ENCODE measurements at regions not wholly inside any gene's neighbourhood (a gene's known extent, or its start where the extent isn't known, plus 50 kb on each side); places are given as distances from the start of the nearest gene placed in this dataset.

GRCh38 chr10:8563478-8563877 lies 509.0 kb downstream of the GATA3 start:
- no peak for TF ChIP-seq CTCF (optimal IDR thresholded peaks at IDR 0.05 in 1 of 3, IDR thresholded peaks at IDR 0.05 in 1 of 3, conservative IDR thresholded peaks at IDR 0.05 in 1 of 3; ENCODE audit: extremely low read depth in 1 of 3, insufficient read depth in 2 of 3, low read length in 3 of 3)
- TF ChIP-seq EZH2 (IDR thresholded peaks at IDR 0.05; ENCODE audit: low read length), result no peak
